HL-60 (cell line): ENCODE measurements at regions not wholly inside any gene's neighbourhood (a gene's known extent, or its start where the extent isn't known, plus 50 kb on each side); places are given as distances from the start of the nearest gene placed in this dataset.

Experiments
- DNase-seq, 2 experiments: peaks; one replicate each; pipeline ENCODE4 v3.0.0-alpha.2; 2010 to 2020; ENCODE audit warnings: low read depth in 1 of 2, low spot score in 1 of 2
- H3K27ac ChIP-seq: fragments of 250-450 bp; sonication (Bioruptor Pico); replicated peaks from 2 replicates; pipeline ENCODE4 v1.5.1; 2020; ENCODE audit warnings: mild to moderate bottlenecking, moderate library complexity
- H3K27me3 ChIP-seq: fragments of 250-450 bp; sonication (Bioruptor Pico); 2 replicates; pipeline ENCODE4 v1.5.1; 2021; ENCODE audit warnings: mild to moderate bottlenecking, moderate library complexity; ENCODE audit not compliant: insufficient read depth, poor library complexity, severe bottlenecking
- H3K4me3 ChIP-seq: replicated peaks from 2 replicates; pipeline ENCODE4 v1.5.1; 2011; ENCODE audit warnings: mild to moderate bottlenecking, control low read depth, low read length; ENCODE audit not compliant: insufficient read depth
- CTCF ChIP-seq: IDR thresholded peaks from one replicate; pipeline ENCODE4 v1.5.1; 2011; ENCODE audit warnings: low read length, control low read depth, inconsistent platforms; ENCODE audit not compliant: insufficient read depth
- GABPA ChIP-seq: IDR thresholded peaks from 2 replicates; pipeline ENCODE4 v1.6.1; 2012; ENCODE audit warnings: low read depth
- POLR2AphosphoS5 ChIP-seq: IDR thresholded peaks from 2 replicates; pipeline ENCODE4 v1.6.1; 2012; ENCODE audit warnings: low read depth
- REST ChIP-seq: IDR thresholded peaks from 2 replicates; pipeline ENCODE4 v1.6.1; 2012; ENCODE audit warnings: low read depth; ENCODE audit not compliant: insufficient replicate concordance
- SPI1 ChIP-seq: IDR thresholded peaks from 2 replicates; pipeline ENCODE4 v1.6.1; 2012; ENCODE audit warnings: low read depth, mild to moderate bottlenecking, borderline replicate concordance

- Histone ChIP-seq H3K27me3 (no peaks in the 10 kb centered on the region), H3K27ac (no peak overlapping the region), H3K4me3 (no peak overlapping the region)
- TF ChIP-seq SPI1 (no peak), POLR2AphosphoS5 (no peak), REST (no peak), GABPA (no peak), CTCF (no peak)
- no peak for DNase-seq
These were observed 410.7 kb upstream of the KIRREL3 start for GRCh38 chr11:127411283-127411682.

- no peak overlapping the region for H3K4me3 ChIP-seq
- DNase-seq: no peak
- H3K27me3 ChIP-seq: no peaks in the 10 kb centered on the region
- TF ChIP-seq SPI1 (no peak), POLR2AphosphoS5 (no peak), CTCF (no peak), REST (no peak), GABPA (no peak)
- H3K27ac ChIP-seq: no peak overlapping the region
These were observed 394.5 kb upstream of the KIRREL3 start for GRCh38 chr11:127395034-127395433.

GRCh38 chr11:127393460-127393997, 393.0 kb upstream of the KIRREL3 start:
- no peak for DNase-seq
- Histone ChIP-seq H3K27me3 (no peaks in the 10 kb centered on the region), H3K27ac (no peak overlapping the region), H3K4me3 (no peak overlapping the region)
- TF ChIP-seq GABPA: no peak
- TF ChIP-seq CTCF: no peak
- no peak for TF ChIP-seq REST
- no peak for TF ChIP-seq POLR2AphosphoS5
- TF ChIP-seq SPI1: no peak
